ENCODE measurements at regions not wholly inside any gene's neighbourhood (a gene's known extent, or its start where the extent isn't known, plus 50 kb on each side); places are given as distances from the start of the nearest gene placed in this dataset.

DNA sequence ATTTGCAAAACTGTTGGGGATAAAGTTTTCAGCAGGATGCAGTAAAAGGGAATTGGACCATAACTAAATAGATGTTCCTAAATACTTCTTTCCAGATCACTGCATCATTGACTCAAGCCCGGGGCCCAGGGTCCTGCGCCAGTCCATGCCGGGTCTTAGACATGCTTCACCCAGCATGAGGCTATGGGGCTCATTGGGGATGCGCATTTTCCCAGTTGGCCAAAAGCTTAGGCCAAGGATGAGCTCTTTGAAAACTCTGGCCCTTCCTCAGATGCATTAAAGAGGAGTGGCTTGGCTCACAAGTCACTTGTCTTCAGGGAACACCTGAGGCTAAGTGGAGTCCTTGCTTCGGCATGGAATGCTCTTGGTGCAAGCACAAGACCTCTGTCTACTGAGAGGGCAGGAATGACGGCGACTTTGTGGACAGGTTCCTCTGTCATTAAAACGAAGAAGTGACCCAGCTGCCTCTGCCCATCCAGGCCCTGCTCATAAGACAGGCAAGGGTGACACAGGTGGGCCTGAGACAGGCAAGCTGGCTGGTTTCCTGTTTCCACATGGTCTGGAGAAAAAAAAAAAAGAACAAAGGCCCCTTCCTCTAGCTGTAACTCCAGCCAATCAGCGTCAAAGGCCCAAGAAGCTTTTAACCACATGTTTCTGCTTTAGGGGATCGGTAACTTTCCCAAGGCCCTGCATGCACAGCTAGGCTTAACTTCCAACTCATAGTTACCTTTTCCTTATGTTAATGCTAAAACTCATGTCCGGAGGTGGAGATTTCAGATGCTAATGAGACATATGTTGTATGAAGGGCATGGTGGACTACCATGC is 81.4 kb upstream of the CDH4 start:
- H3K4me3 ChIP-seq (ENCODE audit: low read depth, low read length) = no peak overlapping the region
- TF ChIP-seq, protein P1, sequence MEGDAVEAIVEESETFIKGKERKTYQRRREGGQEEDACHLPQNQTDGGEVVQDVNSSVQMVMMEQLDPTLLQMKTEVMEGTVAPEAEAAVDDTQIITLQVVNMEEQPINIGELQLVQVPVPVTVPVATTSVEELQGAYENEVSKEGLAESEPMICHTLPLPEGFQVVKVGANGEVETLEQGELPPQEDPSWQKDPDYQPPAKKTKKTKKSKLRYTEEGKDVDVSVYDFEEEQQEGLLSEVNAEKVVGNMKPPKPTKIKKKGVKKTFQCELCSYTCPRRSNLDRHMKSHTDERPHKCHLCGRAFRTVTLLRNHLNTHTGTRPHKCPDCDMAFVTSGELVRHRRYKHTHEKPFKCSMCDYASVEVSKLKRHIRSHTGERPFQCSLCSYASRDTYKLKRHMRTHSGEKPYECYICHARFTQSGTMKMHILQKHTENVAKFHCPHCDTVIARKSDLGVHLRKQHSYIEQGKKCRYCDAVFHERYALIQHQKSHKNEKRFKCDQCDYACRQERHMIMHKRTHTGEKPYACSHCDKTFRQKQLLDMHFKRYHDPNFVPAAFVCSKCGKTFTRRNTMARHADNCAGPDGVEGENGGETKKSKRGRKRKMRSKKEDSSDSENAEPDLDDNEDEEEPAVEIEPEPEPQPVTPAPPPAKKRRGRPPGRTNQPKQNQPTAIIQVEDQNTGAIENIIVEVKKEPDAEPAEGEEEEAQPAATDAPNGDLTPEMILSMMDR (IDR thresholded peaks at IDR 0.05; ENCODE audit: low read depth, low read length) = no peak

DNA sequence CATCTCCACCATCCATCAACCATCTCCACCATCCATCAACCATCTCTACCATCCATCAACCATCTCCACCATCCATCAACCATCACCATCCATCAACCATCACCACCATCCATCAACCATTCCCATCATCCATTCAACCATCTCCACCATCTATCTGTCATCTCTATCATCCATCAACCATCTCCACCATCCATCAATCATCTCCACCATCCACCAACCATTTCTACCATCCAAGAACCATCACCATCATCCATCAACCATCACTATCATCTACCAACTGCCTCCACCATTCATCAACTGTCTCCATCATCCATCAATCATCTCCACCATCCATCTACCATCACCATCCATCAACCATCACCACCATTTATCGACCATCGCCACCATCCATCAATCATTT is 78.8 kb upstream of the CDH4 start:
- H3K4me3 ChIP-seq (ENCODE audit: low read depth, low read length) = no peak overlapping the region
- TF ChIP-seq, protein P1 (IDR thresholded peaks at IDR 0.05; ENCODE audit: low read depth, low read length) = no peak

DNA sequence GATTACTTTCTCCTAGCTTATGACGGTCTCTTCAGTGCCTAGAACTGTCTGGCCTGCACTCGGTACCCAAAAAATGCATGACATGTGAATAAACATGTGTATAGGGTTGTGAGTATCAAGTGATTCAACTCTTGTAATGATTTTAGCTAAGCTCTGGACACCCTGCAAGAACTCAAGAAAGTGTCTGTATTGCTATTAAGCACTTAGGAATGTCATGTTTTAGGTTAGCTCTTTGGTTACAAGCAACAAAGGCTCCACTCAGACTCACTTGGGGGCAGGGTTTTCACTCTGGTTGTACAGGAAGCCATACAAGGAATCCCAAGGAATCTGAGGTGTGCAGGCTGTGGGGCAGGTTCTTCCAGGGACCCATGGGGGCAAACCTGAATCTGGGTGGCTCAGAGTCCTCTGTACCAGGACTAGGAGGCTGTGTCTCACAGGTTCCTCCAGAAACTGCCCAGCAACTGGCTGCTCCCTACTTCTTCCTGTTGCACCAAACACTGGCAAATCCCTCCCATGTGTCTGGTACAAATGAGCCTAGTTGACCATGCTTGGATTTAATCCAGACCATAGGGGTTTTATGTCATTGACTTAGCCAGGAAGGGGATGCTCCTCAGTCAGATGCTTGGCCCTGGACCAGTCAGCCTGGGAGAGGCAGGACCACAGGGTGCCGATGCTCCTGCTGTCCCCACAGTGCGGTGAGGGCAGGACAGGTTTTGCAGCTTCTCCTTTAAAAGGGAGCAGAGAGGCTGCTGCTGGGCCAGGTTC is 77.9 kb upstream of the CDH4 start:
- TF ChIP-seq, protein P1 (IDR thresholded peaks at IDR 0.05; ENCODE audit: low read depth, low read length) = no peak
- no peak overlapping the region for H3K4me3 ChIP-seq (ENCODE audit: low read depth, low read length)

DNA sequence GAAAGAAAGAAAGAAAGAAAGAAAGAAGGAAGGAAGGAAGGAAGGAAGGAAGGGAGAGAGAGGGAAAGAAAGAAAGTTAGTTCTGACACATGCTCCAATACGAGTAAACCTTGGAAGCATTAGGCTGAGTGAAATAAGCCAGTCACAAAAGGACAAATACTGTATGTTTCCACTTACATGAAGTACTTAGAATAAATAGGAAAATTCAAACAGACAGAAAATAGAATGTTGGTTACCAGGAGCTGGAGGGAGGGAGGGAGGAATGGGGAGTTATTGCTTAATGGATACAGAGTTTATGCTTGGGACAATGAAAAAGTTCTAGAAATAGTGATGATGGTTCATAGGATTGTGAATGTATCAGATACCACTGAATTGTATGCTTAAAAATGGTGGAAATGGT is 75.2 kb upstream of the CDH4 start:
- TF ChIP-seq, protein P1 (IDR thresholded peaks at IDR 0.05; ENCODE audit: low read depth, low read length) = no peak
- no peak overlapping the region for H3K4me3 ChIP-seq (ENCODE audit: low read depth, low read length)

DNA sequence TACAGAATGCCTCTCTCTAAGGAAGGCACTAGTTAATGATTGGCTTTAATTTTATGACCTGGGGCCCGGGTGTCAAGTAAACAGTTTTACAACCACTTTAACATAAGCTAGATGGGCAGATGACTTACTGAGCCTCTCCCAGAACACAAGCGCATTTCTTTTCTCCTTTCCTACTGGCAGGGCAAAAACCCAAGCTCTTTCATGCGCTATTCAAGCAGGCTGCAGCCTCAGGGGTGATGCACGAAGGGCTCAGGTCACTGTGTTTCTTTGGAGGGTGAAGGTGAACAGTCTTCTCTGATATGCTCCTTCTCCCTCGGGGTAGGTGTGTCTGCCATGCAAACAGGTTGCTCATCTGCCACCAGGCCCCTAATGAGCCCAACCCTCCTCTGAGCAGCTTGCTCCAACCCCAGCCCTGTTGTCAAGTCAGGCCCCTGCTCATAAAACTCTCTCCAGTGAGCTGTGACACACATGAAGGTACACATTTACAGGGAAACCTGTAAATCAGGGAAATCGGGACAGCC is 73.5 kb upstream of the CDH4 start:
- TF ChIP-seq, protein P1 (IDR thresholded peaks at IDR 0.05; ENCODE audit: low read depth, low read length) = no peak

DNA sequence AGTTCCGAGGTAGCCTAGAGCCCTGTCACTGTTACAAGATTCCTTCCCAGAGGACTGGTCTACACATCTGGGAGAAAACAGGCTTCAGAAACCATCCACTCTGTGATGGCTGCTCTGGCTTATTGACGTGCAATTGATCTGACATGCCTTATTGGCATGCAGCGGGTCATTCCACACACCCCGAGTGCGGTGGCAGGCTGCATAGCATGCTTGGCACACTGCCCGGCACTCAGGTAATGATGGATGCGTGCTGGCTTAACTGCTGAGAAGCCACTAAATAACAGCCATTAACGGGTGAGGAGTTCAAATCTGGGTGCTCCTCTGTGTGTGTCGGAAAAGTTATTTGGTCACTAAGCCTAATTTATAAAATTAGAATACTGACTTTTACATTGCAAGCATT is 67.9 kb upstream of the CDH4 start:
- no peak overlapping the region for H3K4me3 ChIP-seq (ENCODE audit: low read depth, low read length)
- TF ChIP-seq, protein P1 (IDR thresholded peaks at IDR 0.05; ENCODE audit: low read depth, low read length) = no peak

More for the DNA sequence above, 73.5 kb upstream of the CDH4 start:
- H3K4me3 ChIP-seq (ENCODE audit: low read depth, low read length) = no peak overlapping the region

DNA sequence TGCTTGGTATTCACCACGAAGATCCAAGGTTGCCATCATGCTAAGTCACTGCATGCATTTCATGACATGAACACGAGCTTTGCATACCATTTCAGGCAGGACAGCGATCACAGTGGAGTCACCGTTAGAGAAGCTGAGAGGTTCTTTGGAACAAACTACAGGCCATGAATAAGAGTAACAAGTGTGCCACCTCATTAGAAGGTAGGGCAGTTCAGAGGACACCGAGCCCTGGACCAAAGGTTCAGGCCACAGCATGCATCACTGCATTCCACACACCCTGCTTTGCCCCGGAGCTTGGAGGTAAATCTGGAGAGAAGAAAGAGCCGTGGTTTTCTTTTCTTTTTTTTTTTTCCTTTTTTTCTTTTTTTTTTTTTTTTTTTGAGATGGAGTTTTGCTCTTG is 66.9 kb upstream of the CDH4 start:
- no peak overlapping the region for H3K4me3 ChIP-seq (ENCODE audit: low read depth, low read length)
- TF ChIP-seq, protein P1 (IDR thresholded peaks at IDR 0.05; ENCODE audit: low read depth, low read length) = no peak
